ENCODE measurements at regions not wholly inside any gene's neighbourhood (a gene's known extent, or its start where the extent isn't known, plus 50 kb on each side); places are given as distances from the start of the nearest gene placed in this dataset.

GRCh38 chr3:154716170-154716569 is 286.2 kb upstream of the GPR149 start:
- Histone ChIP-seq H3K27me3 (no peaks in the 10 kb centered on the region), H3K4me2 (no peak overlapping the region), H3K9me3 (replicated peaks in 1 of 11) (no peaks in the 10 kb centered on the region), H3K36me3 (no peaks in the 10 kb centered on the region), H3K4me3 (no peak overlapping the region), H3K9ac (no peak overlapping the region), H3K27ac (no peak overlapping the region), H4K20me1 (no peaks in the 10 kb centered on the region), H3K4me1 (peaks cover 0 to 20% (median 2%) of the 10 kb centered on the region in 10 experiments; a peak in 8 of 20 replicates)
- no peak for TF ChIP-seq Cebpa-rat (IDR thresholded peaks at IDR 0.05)

GRCh38 chr3:154708554-154708953 is 278.6 kb upstream of the GPR149 start:
- Histone ChIP-seq H3K4me1 (no peaks in the 10 kb centered on the region), H3K4me3 (no peak overlapping the region), H3K27ac (no peak overlapping the region), H3K9me3 (replicated peaks in 1 of 11) (no peaks in the 10 kb centered on the region), H3K36me3 (no peaks in the 10 kb centered on the region), H3K27me3 (no peaks in the 10 kb centered on the region), H4K20me1 (no peaks in the 10 kb centered on the region), H3K4me2 (no peak overlapping the region), H3K9ac (no peak overlapping the region)
- TF ChIP-seq Cebpa-rat (IDR thresholded peaks at IDR 0.05): no peak

GRCh38 chr3:154701055-154701454 is 271.1 kb upstream of the GPR149 start:
- no peaks in the 10 kb centered on the region for H3K27me3 ChIP-seq
- no peak overlapping the region for H3K4me3 ChIP-seq
- no peak overlapping the region for H3K27ac ChIP-seq
- TF ChIP-seq Cebpa-rat (IDR thresholded peaks at IDR 0.05): no peak
- no peak overlapping the region for H3K4me2 ChIP-seq
- H3K9me3 ChIP-seq (replicated peaks in 1 of 11): no peaks in the 10 kb centered on the region
- H3K4me1 ChIP-seq: no peaks in the 10 kb centered on the region
- no peaks in the 10 kb centered on the region for H3K36me3 ChIP-seq
- H3K9ac ChIP-seq: no peak overlapping the region
- no peaks in the 10 kb centered on the region for H4K20me1 ChIP-seq

- Histone ChIP-seq H3K9me3 (replicated peaks in 1 of 11) (no peaks in the 10 kb centered on the region), H3K4me1 (no peaks in the 10 kb centered on the region), H4K20me1 (no peaks in the 10 kb centered on the region), H3K4me3 (no peak overlapping the region), H3K4me2 (no peak overlapping the region), H3K9ac (no peak overlapping the region), H3K27me3 (no peaks in the 10 kb centered on the region), H3K27ac (no peak overlapping the region), H3K36me3 (no peaks in the 10 kb centered on the region)
- TF ChIP-seq Cebpa-rat (IDR thresholded peaks at IDR 0.05): no peak
Measured at GRCh38 chr3:154690413-154690812, 260.4 kb upstream of the GPR149 start.

GRCh38 chr3:154684440-154684839 is 254.4 kb upstream of the GPR149 start:
- H3K4me2 ChIP-seq: peak overlapping the region in 9 of 11 experiments; percentile 17 to 59 (median 45); a peak in 17 of 22 replicates
- H3K4me3 ChIP-seq: no peak overlapping the region
- H3K9me3 ChIP-seq (replicated peaks in 1 of 11): no peaks in the 10 kb centered on the region; a peak in 1 of 22 replicates
- H4K20me1 ChIP-seq: no peaks in the 10 kb centered on the region
- no peak overlapping the region for H3K9ac ChIP-seq
- no peaks in the 10 kb centered on the region for H3K27me3 ChIP-seq
- peaks cover 0 to 13% (median 11%) of the 10 kb centered on the region in 10 experiments; a peak in 14 of 20 replicates for H3K4me1 ChIP-seq
- no peaks in the 10 kb centered on the region for H3K36me3 ChIP-seq
- H3K27ac ChIP-seq: no peak overlapping the region
- TF ChIP-seq Cebpa-rat (IDR thresholded peaks at IDR 0.05): no peak

- Histone ChIP-seq H3K9me3 (replicated peaks in 1 of 11) (no peaks in the 10 kb centered on the region; a peak in 1 of 22 replicates), H3K27me3 (no peaks in the 10 kb centered on the region), H3K4me1 (peaks cover 0 to 13% (median 11%) of the 10 kb centered on the region in 10 experiments; a peak in 14 of 20 replicates), H4K20me1 (no peaks in the 10 kb centered on the region), H3K27ac (no peak overlapping the region), H3K36me3 (no peaks in the 10 kb centered on the region), H3K4me2 (peak overlapping the region in 8 of 11 experiments; percentile 35 to 59 (median 48); a peak in 10 of 22 replicates), H3K9ac (no peak overlapping the region), H3K4me3 (no peak overlapping the region)
- TF ChIP-seq Cebpa-rat (IDR thresholded peaks at IDR 0.05): no peak
Measured at GRCh38 chr3:154684021-154684420, 254.0 kb upstream of the GPR149 start.

GRCh38 chr3:154678041-154678654 is 248.2 kb upstream of the GPR149 start:
- no peak overlapping the region for H3K4me3 ChIP-seq
- H3K4me2 ChIP-seq: no peak overlapping the region

GRCh38 chr3:154668835-154669234 is 238.8 kb upstream of the GPR149 start:
- Histone ChIP-seq H3K9me3 (replicated peaks in 1 of 11) (peaks cover 0 to 6% (median 0%) of the 10 kb centered on the region in 11 experiments; a peak in 2 of 22 replicates), H3K4me3 (no peak overlapping the region), H3K4me2 (no peak overlapping the region), H3K4me1 (no peaks in the 10 kb centered on the region), H3K27ac (no peak overlapping the region), H3K36me3 (no peaks in the 10 kb centered on the region), H3K27me3 (no peaks in the 10 kb centered on the region), H3K9ac (no peak overlapping the region), H4K20me1 (no peaks in the 10 kb centered on the region)
- no peak for TF ChIP-seq Cebpa-rat (IDR thresholded peaks at IDR 0.05)

More at GRCh38 chr3:154678041-154678654, 248.2 kb upstream of the GPR149 start:
- no peaks in the 10 kb centered on the region for H3K36me3 ChIP-seq
- no peaks in the 10 kb centered on the region for H3K27me3 ChIP-seq
- no peaks in the 10 kb centered on the region for H4K20me1 ChIP-seq
- no peaks in the 10 kb centered on the region for H3K4me1 ChIP-seq
- H3K9ac ChIP-seq: no peak overlapping the region
- H3K27ac ChIP-seq: no peak overlapping the region
- no peak for TF ChIP-seq Cebpa-rat (IDR thresholded peaks at IDR 0.05)
- H3K9me3 ChIP-seq (replicated peaks in 1 of 11): no peaks in the 10 kb centered on the region

- no peak for TF ChIP-seq Cebpa-rat (IDR thresholded peaks at IDR 0.05)
- no peaks in the 10 kb centered on the region for H3K36me3 ChIP-seq
- H3K4me1 ChIP-seq: no peaks in the 10 kb centered on the region
- H3K4me3 ChIP-seq: no peak overlapping the region
- no peaks in the 10 kb centered on the region for H3K27me3 ChIP-seq
- H3K27ac ChIP-seq: no peak overlapping the region
- H4K20me1 ChIP-seq: no peaks in the 10 kb centered on the region
- no peak overlapping the region for H3K4me2 ChIP-seq
- H3K9me3 ChIP-seq (replicated peaks in 1 of 11): peaks cover 0 to 6% (median 0%) of the 10 kb centered on the region in 11 experiments; a peak in 2 of 22 replicates
- no peak overlapping the region for H3K9ac ChIP-seq
Measured at GRCh38 chr3:154668187-154668586, 238.2 kb upstream of the GPR149 start.

GRCh38 chr3:154666542-154666941 is 236.6 kb upstream of the GPR149 start:
- no peak for TF ChIP-seq Cebpa-rat (IDR thresholded peaks at IDR 0.05)
- Histone ChIP-seq H3K27me3 (no peaks in the 10 kb centered on the region), H3K4me2 (no peak overlapping the region)

More at GRCh38 chr3:154666542-154666941, 236.6 kb upstream of the GPR149 start:
- H3K36me3 ChIP-seq: no peaks in the 10 kb centered on the region
- no peak overlapping the region for H3K27ac ChIP-seq
- no peak overlapping the region for H3K4me3 ChIP-seq
- peaks cover 0 to 6% (median 0%) of the 10 kb centered on the region in 11 experiments; a peak in 2 of 22 replicates for H3K9me3 ChIP-seq (replicated peaks in 1 of 11)
- no peaks in the 10 kb centered on the region for H4K20me1 ChIP-seq
- no peak overlapping the region for H3K9ac ChIP-seq
- H3K4me1 ChIP-seq: no peaks in the 10 kb centered on the region

Measured in BLaER1 treated with 17β-estradiol and CSF1 and Interleukin-3, amounts not matched to agents 10 nM and 100 nM (cell line).